Testis (tissue), 2 donors: ENCODE measurements at regions not wholly inside any gene's neighbourhood (a gene's known extent, or its start where the extent isn't known, plus 50 kb on each side); places are given as distances from the start of the nearest gene placed in this dataset.

Experiments
- DNase-seq: peaks from one replicate; pipeline ENCODE4 v3.0.0-alpha.2; 2019
- H3K27ac ChIP-seq, 2 donors: fragments of 200-600 bp; sonication (generic); one replicate each; pipeline ENCODE4 v1.5.1; 2019
- H3K27me3 ChIP-seq: fragments of 200-600 bp; sonication (generic); one replicate; pipeline ENCODE4 v1.5.1; 2019
- H3K36me3 ChIP-seq: fragments of 200-600 bp; sonication (generic); one replicate; pipeline ENCODE4 v1.5.1; 2017; ENCODE audit warnings: low read depth; ENCODE audit errors: missing control alignments
- H3K4me1 ChIP-seq: fragments of 200-600 bp; sonication (generic); one replicate; pipeline ENCODE4 v1.5.1; 2019
- H3K4me3 ChIP-seq, 2 donors: fragments of 200-600 bp; sonication (generic); one replicate each; pipeline ENCODE4 v1.5.1; 2017 to 2019
- H3K9me3 ChIP-seq: fragments of 200-600 bp; sonication (generic); one replicate; pipeline ENCODE4 v1.5.1; 2017
- POLR2A ChIP-seq: fragments of 450-650 bp; IDR thresholded peaks from one replicate; pipeline ENCODE4 v1.6.1; 2017; ENCODE audit warnings: antibody characterized with exemption, mild to moderate bottlenecking, moderate library complexity
- WGBS, 2 donors: methylation state at CpG; one replicate each; pipeline ENCODE4 v1.1.5; 2018; 5-methylcytosine and 5-hydroxymethylcytosine counted together
- intact Hi-C: fragments of 100-400 bp; cut with DNase I; formaldehyde crosslinking; loops from one replicate; pipeline ENCODE4 v1.15.1; 2023; ENCODE audit warnings: low total_unique reads
- TF ChIP-seq, protein P1 (sequence below), 3 experiments: fragments of 450-650 bp in 2 of 3; fragments of 200-600 bp in 1 of 3; sonication (generic) in 1 of 3; IDR thresholded peaks; one replicate each; pipeline ENCODE4 v1.5.1; 2016 to 2019; ENCODE audit warnings: antibody characterized with exemption in 3 of 3, mild to moderate bottlenecking in 2 of 3, moderate library complexity in 1 of 3

GRCh38 chr3:94252316-94252715 lies 189.5 kb downstream of the NSUN3 start:
- H3K4me1 ChIP-seq: no peaks in the 10 kb centered on the region
- H3K9me3 ChIP-seq: no peaks in the 10 kb centered on the region
- WGBS, 2 donors: 96 to 100% methylated on average over 1 of the region's 1 CpG
- no peak overlapping the region for H3K27ac ChIP-seq
- no peak for DNase-seq
- no peak overlapping the region for H3K4me3 ChIP-seq
- TF ChIP-seq, protein P1, sequence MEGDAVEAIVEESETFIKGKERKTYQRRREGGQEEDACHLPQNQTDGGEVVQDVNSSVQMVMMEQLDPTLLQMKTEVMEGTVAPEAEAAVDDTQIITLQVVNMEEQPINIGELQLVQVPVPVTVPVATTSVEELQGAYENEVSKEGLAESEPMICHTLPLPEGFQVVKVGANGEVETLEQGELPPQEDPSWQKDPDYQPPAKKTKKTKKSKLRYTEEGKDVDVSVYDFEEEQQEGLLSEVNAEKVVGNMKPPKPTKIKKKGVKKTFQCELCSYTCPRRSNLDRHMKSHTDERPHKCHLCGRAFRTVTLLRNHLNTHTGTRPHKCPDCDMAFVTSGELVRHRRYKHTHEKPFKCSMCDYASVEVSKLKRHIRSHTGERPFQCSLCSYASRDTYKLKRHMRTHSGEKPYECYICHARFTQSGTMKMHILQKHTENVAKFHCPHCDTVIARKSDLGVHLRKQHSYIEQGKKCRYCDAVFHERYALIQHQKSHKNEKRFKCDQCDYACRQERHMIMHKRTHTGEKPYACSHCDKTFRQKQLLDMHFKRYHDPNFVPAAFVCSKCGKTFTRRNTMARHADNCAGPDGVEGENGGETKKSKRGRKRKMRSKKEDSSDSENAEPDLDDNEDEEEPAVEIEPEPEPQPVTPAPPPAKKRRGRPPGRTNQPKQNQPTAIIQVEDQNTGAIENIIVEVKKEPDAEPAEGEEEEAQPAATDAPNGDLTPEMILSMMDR (IDR thresholded peaks at IDR 0.05): no peak
- TF ChIP-seq POLR2A: no peak
- no peaks in the 10 kb centered on the region for H3K27me3 ChIP-seq
- H3K36me3 ChIP-seq: no peaks in the 10 kb centered on the region
- intact Hi-C loops: no loop called here

GRCh38 chr3:94256888-94257813 lies 194.3 kb downstream of the NSUN3 start:
- intact Hi-C loops: no loop called here
- Histone ChIP-seq H3K4me1 (no peaks in the 10 kb centered on the region), H3K36me3 (no peaks in the 10 kb centered on the region), H3K4me3 (no peak overlapping the region), H3K9me3 (no peaks in the 10 kb centered on the region), H3K27me3 (no peaks in the 10 kb centered on the region), H3K27ac (no peak overlapping the region)
- WGBS, 2 donors: 78 to 83% methylated on average over 5 of the region's 5 CpGs
- DNase-seq: no peak
- TF ChIP-seq POLR2A: no peak
- TF ChIP-seq, protein P1 (IDR thresholded peaks at IDR 0.05): no peak

DNA sequence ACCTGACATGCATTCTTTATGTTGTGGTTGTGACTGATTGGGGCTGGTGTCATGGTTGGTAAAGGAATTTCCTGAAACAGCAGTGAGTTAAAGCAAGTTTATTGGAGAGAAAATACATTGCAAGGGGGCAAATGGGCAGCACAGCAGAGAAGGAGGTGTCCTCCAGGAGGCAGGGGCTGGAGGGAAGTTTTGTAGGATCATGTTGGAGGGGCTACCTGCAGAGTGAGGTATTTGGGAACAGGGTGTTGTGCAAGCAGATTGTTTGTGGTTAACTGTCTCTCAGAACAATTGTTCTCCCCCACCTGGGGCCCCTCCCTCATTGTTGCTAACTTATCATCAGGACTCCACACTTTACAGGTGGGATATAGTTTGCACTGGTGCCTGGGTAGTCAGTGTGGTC lies 196.0 kb downstream of the NSUN3 start:
- Histone ChIP-seq H3K9me3 (no peaks in the 10 kb centered on the region), H3K4me1 (no peaks in the 10 kb centered on the region), H3K36me3 (no peaks in the 10 kb centered on the region), H3K4me3 (no peak overlapping the region), H3K27me3 (no peaks in the 10 kb centered on the region), H3K27ac (no peak overlapping the region)
- intact Hi-C loops: no loop called here
- TF ChIP-seq, protein P1 (IDR thresholded peaks at IDR 0.05): no peak
- no peak for TF ChIP-seq POLR2A
- no peak for DNase-seq

GRCh38 chr3:94259291-94259690 lies 196.4 kb downstream of the NSUN3 start:
- intact Hi-C loops: no loop called here
- no peak overlapping the region for H3K27ac ChIP-seq
- WGBS, 2 donors: 67 to 78% methylated on average over 1 of the region's 1 CpG

More at GRCh38 chr3:94259291-94259690, 196.4 kb downstream of the NSUN3 start:
- H3K27me3 ChIP-seq: no peaks in the 10 kb centered on the region
- no peak overlapping the region for H3K4me3 ChIP-seq
- no peak for DNase-seq
- no peak for TF ChIP-seq POLR2A
- TF ChIP-seq, protein P1 (IDR thresholded peaks at IDR 0.05): no peak
- no peaks in the 10 kb centered on the region for H3K4me1 ChIP-seq
- no peaks in the 10 kb centered on the region for H3K9me3 ChIP-seq
- no peaks in the 10 kb centered on the region for H3K36me3 ChIP-seq
